ENCODE measurements at regions not wholly inside any gene's neighbourhood (a gene's known extent, or its start where the extent isn't known, plus 50 kb on each side); places are given as distances from the start of the nearest gene placed in this dataset.
"Not testable (repeated sequence)": the region's sequence is repeated elsewhere in the genome, so short reads cannot be mapped to it uniquely, and the experiment has no call there.

- DNase-seq: no peak
These were observed 243.8 kb upstream of the BTG1 start for GRCh38 chr12:92389466-92389865.

GRCh38 chr12:92385296-92385695, 239.7 kb upstream of the BTG1 start:
- DNase-seq: no peak

DNA sequence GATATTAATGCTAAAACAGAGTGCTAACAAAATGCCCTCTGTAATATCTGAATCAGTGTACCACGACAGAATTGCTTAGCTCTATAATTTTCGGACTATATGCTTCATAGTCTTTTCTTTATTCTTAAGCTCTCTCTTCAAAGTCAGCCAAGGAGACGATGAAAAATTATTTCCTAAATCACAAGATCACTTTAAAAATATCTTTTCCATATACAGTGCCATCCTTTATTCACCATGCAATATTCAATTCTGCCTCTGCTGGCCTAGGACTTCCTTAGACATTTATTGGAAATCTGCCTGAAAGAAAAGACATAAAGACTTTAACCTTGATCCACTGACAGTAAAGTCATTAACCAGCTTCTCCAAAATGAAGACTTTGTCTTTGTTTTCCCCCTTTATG, 238.9 kb upstream of the BTG1 start:
- DNase-seq: no peak

DNA sequence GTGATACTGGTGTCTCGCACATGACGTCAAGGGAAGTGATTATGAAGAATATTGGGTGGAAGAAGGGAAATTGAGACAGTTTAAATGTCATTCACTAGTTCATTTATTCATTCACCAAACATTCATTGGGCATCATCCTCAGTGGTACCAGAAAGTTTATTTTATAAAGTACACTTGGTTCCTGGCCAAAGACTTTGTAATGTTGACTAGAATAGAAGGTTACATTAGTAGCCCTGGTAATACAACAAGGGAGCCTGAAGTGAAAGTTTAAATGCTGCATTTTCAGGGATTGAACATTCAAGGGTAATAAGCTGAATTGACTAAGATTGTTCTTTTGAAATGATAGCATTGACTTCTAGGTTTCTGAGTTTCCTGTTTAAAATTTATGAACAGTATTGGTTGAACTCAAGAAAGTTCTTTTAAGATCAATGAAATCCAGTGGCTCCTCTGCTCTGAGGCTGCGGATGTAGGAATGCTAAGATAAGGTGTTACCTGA, 236.8 kb upstream of the BTG1 start:
- DNase-seq: no peak

- DNase-seq: no peak
These were observed 236.2 kb upstream of the BTG1 start for GRCh38 chr12:92381856-92382255.

- DNase-seq: no peak
These were observed 233.2 kb upstream of the BTG1 start for GRCh38 chr12:92378682-92379479.

DNA sequence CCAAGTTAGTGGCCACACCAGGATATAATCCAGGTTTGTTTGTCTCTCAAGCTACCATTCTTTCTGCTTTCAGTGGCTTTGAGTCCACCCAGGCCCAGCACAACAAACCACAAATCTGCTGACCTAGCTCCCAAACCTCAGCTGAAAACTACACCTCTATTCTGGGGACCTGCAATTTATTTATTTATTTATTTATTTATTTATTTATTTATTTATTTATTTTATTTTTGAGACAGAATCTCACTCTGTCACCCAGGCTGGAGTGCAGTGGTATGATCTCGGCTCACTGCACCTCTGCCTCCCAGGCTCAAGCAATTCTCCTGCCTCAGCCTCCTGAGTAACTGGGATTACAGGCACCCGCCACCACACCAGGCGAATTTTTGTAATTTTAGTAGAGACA, 229.9 kb upstream of the BTG1 start:
- not testable (repeated sequence) for DNase-seq

GRCh38 chr12:92370828-92371227, 225.2 kb upstream of the BTG1 start:
- no peak for DNase-seq

DNA sequence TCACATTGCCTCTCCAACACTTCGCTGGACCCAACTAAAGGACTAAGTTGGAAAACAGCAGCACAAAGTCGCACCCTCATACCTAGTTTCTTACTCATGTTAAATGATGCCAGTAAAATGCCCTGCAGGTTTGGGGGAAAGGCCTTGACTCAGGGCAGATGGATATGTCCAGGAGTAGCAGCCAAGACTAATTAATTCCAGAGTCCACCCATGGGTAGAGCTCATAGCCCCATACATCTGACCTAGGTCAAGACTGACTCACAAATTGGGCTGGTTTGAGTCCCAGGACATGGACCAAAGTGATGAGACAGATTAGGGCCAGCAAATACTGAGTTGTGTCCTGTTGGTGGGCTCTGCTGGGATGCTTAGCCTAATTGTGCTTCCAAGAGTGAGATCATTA, 224.0 kb upstream of the BTG1 start:
- DNase-seq: no peak

GRCh38 chr12:92369056-92369455, 223.4 kb upstream of the BTG1 start:
- DNase-seq: no peak

GRCh38 chr12:92365836-92366235, 220.2 kb upstream of the BTG1 start:
- no peak for DNase-seq

DNA sequence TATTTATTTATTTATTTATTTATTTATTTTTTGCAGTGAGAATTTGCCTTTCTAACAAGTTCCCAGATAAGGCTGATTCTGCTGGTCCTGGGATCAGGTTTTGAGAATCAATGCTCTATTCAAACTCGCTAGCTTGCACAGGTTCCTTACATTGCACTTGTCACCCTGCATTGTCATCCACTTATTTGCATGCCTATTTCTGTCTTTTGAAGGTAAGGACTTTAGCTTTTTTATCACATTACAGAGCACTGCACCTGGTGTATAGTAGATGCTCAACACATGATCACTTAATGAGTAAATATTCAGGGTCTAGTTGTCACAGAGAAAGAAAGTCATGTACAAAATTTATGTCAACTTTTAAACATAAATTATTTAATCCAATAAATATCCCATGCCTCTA, 219.7 kb upstream of the BTG1 start:
- no peak for DNase-seq

DNA sequence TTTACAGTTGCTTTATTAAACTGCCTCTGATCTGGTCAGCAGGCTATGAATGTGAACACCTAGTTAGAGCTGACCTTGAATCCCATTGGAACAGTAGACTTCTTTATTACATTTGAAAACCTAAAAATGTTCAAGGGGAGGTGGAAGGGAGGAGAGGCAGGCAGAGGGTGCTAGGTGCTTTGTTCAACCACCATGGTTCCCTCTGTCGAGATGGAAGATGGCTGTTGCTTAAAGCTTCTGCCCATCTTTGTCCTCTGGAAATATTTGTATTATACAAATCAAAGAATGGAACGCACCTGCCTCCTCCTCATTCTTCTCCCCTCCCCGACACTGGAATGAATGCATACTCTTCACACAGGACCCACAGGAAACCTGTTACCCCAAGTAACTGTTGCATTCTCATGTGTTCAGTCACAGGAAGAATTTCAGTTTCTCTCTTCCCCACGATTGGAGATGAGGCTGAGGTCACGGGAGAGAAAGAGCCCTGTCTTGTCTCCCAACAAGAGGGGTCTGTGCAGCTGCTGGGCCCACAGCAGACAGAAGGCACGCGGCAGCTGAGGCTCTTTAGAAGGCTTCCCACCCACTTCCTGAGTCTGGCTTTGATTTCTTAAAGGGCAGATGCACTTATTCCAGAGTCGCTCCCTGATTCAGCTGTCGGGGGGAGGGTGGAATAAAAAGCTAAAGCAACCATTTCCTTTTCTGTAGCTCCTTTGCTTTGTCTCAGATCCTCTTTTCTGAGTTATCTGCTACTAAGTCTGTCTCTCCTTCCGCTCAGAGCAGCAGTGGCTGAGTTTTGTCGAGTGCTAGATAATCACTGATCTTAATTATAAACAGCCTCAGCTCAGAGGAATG, 217.9 kb upstream of the BTG1 start:
- DNase-seq: peak; percentile 27 to 47

GRCh38 chr12:92362785-92363184, 217.1 kb upstream of the BTG1 start:
- DNase-seq: no peak

GRCh38 chr12:92362126-92362525, 216.5 kb upstream of the BTG1 start:
- no peak for DNase-seq

DNA sequence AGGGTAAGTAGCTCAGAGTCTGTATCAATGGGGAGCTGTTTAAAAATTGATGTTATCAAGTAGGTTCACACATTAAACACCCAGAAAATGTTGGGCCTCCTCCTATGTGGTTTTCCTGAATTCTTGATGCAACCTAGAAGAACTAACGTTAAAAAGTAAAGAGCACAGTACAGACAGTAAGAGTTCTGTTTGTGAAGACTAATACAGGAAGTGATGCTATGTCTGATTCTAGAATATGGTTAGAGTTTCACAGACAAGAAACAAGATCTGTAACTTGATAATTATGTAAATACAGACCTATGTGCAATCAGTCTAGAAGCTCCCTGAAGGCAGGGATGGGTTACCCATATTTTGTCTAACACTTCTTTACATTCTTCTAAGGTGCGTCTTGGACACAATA, 214.9 kb upstream of the BTG1 start:
- DNase-seq: no peak

- DNase-seq: no peak
These were observed 214.0 kb upstream of the BTG1 start for GRCh38 chr12:92359581-92360209.

DNA sequence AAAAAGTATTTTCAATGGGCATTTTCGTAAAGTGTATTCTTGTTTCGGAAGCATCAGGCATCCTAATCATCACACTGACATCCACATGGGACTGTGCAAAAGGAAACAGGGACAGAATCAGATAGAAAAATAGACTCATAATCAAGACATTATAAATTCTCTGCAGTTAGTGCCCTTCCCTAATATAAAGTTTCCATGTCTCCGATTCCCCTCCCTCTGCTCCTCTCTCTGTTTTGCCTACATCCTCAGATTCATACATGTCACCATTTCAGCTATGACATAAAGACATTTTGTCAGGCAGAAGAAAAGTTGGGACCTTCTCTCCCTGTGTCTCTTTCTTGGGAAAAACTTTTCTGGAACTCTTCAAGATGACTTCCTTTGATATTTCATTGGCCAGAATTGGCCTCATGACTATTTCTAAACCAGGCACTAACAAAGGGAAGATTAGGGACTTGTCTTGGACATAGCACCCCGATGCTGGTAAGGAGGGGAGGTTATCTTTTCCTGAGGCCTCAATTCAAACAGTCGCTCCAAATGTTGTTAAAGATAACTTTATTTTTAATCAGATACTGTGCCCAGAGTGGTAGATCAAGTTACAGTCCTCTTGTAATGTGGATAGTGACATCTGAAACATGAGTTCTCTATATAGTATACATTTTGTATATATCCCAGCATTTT, 212.1 kb upstream of the BTG1 start:
- no peak for DNase-seq

DNA sequence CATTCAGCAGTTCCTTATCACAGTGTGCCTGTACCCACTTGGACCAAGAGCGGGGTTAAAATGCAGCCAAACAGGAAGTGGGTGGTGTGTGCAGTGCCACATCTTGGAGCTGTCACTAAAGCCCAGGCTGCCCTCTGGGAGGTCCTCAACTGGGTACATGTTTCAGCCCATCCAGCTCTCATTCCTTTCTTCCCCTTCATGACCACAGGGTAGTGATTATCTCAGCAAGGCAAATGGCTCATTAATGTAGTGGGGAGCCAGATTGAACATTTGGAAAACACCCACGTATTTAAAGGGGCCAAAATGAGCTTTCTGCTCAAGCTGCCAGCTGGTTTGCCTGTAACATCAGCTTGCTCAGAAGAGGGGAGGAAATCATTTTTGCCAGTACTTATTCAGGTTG, 210.8 kb upstream of the BTG1 start:
- no peak for DNase-seq

DNA sequence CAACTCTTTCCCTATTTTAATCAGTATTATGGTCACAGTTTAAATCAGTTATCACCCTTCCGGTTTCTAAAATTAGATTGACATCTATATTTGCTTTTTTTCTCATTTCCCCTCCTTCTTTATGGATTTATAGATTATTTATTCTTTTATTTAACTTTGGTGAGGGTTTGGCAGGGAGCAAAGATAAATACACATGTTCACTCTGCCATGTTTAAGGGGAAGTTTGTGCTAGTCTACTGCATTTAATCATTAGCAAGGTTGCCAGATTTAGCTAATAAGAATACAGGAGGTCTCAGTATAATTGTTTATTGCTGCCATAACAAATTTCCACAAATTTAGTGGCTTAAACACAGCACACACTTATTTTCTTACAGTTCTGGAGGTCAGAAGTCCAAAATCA, 204.0 kb upstream of the BTG1 start:
- DNase-seq: no peak

- no peak for DNase-seq
These were observed 196.9 kb upstream of the BTG1 start for GRCh38 chr12:92342574-92342973.

DNA sequence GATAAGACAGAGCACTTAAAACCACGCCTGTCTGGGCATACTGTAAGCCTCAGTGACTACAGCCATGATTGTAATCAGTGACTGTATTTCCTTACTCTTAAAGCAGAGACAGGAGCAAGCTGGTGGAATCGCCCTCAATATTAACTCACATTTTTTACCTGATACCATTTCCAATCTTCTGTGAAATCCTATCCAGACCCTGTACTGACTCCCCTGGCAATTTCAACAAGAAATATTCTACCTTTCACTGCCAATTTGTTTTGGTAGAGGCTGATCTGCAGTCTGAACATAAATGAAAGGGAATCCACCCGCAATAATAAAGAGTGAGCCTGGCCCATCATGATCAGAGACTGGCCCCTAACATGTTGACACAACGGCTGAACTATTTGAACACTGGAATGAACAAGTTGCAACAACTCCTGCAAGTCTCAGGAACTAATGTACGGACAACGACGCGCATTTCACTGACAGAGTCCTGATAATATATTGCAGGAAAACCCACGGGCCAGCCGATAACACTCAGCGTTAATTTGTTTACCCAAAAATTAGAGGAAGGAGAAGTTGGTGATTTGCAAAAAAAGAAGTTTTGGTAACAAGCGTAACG, 195.5 kb upstream of the BTG1 start:
- no peak for DNase-seq
